Fibroblast of skin of scalp (primary cell): ENCODE measurements at regions not wholly inside any gene's neighbourhood (a gene's known extent, or its start where the extent isn't known, plus 50 kb on each side); places are given as distances from the start of the nearest gene placed in this dataset.
A peak's percentile ranks its signal among the peaks of the same experiment; 100 is the strongest.

Experiments
- DNase-seq: peaks from one replicate; pipeline ENCODE4 v3.0.0-alpha.2; 2013

DNA sequence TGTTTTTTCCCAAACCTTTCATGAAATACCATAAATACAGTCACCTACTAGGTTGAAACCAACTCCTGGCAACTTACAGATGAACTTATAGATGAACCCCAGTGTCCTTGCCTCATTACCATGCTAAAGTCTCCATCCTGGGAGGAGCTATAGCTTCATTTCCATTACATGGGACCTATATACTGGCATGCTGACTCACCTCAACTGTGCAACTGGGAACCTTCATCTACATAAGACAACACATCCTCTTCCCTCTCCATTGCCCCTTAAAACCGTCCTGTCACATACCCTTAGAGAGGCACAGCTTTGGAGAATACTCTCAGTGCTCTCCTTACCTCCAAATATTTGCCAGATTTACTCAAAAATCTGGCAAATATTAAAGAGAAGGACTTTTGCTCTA lies 638.3 kb downstream of the HTR1A start:
- no peak for DNase-seq

DNA sequence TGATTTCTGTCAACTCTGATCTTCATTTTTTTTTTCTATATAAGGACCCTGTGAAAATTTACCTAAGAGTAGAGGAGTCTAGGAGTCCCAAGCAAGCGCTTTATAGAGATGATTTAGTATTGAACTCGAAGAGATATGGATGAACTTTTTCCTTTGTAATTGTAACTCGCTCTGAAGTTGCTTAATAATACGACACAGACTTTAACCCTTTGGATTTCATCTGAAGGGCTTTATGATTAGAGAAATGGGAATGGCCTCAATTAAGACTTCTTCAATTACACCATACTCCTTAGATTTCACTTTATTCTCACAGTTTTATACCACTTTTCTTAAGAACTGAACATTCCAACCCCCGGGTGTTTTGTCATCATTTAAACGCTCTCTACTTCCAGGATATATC lies 647.7 kb downstream of the HTR1A start:
- no peak for DNase-seq

DNA sequence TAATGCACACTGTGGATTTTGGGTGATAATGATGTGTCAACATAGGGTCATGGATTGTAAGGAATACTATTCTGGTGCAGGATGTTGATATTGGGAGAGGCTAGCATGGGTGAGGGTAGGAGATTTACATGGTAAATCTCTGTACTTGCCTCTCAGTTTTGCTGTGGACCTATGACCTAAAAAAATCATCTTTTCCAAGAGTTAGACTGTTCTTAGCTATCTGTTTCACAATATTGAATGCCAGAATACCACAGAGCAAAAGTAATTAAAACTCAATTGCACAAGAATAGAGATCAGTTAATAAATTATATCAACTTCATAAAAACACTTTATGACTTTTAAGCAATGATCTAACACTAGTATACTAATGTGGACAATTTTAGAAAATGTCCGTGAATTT lies 651.6 kb downstream of the HTR1A start:
- no peak for DNase-seq

DNA sequence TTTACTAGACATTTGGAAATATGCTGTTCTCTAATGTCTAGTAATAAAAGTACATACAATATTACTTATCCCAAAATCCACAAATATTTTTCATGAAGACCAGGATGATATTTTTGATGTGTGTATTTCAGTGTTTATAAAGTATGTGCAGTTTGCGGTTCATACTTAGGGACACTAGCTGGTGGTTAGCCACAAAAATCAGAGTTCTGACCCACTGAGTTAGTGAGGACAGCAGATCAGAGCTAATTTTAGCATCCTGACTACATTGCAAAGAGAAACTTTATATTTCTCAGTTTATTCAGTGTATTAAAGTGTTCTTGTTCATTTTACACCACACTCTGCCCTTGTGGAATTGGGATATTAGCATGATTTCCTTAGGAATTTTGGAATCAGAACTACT lies 655.3 kb downstream of the HTR1A start:
- DNase-seq: no peak

GRCh38 chr5:63293317-63293716 lies 668.9 kb downstream of the HTR1A start:
- no peak for DNase-seq

- no peak for DNase-seq
These were observed 675.5 kb downstream of the HTR1A start for GRCh38 chr5:63286724-63287123.

DNA sequence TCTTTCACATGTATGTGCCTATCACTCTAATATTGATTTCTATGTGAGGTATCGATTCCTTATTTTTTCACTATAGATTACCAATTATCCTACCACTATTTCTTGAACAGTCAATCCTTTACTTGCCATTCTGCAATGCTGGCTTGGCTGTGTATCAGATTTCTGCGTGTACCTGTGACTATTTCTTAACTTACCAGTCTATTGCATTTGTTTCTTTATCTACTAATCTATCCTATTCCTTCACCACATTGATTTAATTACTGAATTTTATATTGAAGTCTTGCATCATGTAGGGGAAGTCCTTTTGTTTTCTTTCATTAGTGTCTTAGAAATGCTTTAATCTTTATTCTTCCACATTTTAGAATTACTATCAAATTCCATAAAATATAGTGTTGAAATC lies 684.8 kb downstream of the LRRC70 start:
- DNase-seq: peak; percentile 20

GRCh38 chr5:63262185-63262981 lies 683.8 kb downstream of the LRRC70 start:
- peak; percentile 78 for DNase-seq

DNA sequence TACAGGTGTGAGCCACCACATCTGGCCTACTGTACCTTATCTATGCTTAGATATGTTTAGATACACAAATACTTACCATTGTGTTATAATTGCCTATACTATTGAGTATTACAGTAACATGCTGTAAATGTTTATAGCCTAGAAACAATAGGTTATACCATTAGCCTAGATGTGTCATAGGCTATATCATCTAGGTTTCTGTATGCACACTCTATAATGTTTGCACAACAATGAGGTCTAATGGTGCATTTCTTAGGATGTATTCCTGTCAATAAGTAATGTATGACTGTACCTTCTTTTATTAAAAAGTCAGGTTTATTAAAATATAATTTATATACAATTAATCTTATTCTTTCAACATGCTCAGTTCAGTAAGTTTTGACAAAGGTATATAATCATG lies 683.1 kb downstream of the LRRC70 start:
- no peak for DNase-seq

DNA sequence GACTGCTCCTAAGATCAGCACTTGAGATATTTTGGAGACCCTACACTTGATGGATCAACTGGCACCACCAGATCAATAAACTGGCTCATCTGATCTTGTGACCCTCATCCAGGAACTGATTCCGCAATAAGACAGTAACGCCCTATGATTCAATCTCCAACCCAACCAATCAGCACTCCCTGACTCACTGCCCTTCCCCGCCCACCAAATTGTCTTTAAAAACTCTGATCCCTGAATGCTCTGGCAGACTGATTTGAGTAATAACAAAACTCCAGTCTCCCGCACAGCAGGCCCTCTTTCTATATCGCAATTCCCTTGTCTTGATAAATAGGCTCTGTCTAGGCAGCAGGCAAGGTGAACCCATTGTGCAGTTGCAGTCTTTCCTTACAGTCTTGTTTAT lies 677.0 kb downstream of the LRRC70 start:
- DNase-seq: no peak

DNA sequence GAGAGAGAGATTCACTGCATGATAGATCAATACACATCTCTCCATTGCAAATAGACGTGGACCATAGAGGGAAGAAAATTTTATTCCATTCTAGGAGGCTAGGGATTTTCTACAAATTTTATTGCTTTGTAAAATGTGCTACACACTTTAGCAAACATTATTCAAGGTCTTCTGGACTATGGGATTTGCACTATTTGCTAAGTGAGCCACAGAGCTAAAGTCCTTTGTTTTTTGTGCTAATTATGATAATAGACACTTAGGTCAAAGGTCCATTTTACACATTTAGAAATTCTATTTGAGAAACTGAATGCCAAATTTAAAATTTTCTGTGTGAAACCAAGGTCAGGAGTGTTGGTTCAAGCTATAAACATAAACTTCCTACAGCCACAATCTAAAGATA lies 672.3 kb downstream of the LRRC70 start:
- no peak for DNase-seq

DNA sequence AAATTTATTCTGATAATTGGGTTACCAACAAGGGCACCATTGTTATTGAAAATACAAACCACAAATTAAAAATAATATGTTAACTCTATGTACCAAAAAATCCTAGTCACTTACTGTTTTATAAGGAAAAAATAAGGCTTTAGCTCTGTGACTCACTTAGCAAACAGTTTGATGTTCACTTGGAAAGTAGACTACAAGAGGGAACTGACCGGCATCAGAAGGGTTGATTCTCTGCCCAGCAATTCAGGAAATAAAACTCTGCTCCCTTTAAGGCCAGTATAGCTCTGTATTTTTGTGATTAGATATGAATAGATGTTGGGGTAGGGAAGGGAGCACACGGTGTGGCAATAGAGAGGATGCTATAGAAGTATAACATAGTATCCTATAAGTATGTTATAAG lies 671.3 kb downstream of the LRRC70 start:
- DNase-seq: no peak

DNA sequence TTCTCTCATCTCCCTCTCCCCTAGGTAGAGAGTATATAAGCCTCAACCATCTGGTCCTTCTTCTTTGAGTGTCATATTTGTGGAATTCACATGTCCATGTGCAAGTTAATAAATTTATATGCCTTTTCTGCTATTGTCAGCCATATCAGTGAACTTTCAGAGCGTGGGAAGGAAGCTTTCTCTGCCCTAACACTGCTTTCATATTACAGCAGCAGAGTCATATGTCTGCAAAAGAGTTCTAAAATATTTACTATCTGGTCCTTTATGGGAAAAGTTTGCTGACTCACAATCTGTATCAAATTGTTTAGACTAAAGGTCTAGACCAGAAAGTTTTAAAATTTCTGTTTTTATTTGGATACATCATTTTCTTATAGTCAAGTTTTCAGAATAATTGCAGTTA lies 669.0 kb downstream of the LRRC70 start:
- peak; percentile 16 for DNase-seq

DNA sequence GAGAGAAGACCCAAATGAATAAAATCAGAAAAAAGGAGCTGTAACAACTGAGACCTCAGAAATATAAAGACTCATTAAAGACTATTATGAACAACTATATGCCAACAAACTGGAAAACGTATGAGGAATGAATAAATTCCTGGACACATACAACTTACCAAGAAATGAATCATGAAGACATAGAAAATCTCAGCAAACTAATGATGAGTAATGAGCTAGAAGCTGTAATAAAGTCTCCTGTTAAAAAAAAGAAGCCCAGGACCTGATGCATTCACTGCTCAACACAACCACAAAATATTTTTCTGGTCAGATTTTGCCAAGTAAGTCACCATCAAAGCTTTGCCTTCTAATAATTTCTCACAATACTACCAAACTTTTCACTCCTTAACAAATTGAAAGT lies 666.7 kb downstream of the LRRC70 start:
- DNase-seq: peak; percentile 51

DNA sequence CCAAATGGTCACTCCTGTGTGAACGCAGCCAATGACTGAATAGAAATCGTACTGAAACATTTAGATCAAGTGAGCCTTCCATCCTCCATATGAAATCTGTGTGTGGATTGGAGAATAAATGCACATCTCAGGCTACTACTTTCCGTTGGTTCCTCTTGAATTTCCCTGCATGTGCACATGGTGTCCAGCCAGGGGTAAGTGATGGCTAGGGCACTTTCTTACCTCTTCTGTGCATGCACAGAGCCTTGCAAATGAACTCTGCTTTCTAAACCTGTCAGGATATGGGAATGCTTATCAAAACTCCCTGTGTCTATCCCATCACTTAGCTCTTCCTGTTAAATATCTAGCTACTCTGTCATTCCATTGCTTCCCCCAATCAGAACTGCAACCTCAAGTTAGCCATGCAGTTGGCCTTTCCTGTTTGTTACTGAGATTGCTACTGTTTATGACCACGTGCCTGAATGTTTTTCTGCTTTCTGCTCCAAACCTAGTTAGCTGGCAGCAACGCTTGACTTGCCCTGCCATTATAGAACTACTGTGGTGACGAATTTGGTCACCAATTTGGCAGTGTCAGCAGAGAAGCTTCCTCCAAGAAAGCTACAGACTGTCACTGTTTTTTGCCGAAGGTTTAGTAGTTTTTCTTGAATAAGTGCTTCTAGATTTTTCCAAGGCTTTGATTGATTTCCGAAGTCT lies 661.6 kb downstream of the LRRC70 start:
- no peak for DNase-seq

GRCh38 chr5:63233911-63234310 lies 655.3 kb downstream of the LRRC70 start:
- peak; percentile 25 for DNase-seq

DNA sequence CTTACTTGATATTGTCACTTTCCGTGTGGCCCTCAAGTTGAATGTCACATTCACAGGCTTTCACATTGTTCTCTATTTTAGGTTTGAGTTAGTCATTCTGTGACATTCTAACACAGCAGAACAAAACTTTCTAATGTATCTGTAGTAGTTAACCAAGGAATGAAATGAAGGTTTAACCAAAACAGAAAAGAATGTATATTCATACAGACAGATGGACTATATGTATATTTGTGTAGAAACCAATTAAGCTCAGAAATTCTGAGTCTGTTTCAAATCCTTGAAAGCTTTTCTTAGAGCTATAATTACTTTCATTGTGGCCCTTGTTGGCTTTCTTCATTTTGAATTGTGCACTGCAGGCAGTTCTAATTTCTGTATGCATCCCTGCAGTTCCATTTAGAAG lies 654.7 kb downstream of the LRRC70 start:
- DNase-seq: no peak

- DNase-seq: no peak
These were observed 652.1 kb downstream of the LRRC70 start for GRCh38 chr5:63230754-63231153.

GRCh38 chr5:63228154-63228553 lies 649.5 kb downstream of the LRRC70 start:
- DNase-seq: no peak

DNA sequence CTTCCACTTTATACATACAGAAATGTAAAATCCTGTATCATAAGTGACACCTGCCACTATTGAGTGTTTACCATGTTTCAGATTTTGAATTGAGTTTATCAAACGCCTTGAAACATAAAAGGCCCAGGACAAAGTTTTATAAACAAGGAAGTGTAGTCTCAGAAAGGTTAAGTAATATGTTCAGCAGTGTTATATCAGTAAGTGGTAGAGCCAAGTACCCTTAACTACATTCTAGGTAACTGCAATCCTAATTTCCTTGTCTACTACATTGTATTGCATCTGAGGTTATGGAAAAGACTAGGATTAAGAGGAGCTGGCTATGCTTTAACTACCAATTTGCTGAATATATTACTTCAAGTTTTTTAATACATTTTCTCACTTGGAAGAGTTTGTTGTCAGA lies 641.6 kb downstream of the LRRC70 start:
- no peak for DNase-seq

GRCh38 chr5:63217422-63217821 lies 638.8 kb downstream of the LRRC70 start:
- no peak for DNase-seq

DNA sequence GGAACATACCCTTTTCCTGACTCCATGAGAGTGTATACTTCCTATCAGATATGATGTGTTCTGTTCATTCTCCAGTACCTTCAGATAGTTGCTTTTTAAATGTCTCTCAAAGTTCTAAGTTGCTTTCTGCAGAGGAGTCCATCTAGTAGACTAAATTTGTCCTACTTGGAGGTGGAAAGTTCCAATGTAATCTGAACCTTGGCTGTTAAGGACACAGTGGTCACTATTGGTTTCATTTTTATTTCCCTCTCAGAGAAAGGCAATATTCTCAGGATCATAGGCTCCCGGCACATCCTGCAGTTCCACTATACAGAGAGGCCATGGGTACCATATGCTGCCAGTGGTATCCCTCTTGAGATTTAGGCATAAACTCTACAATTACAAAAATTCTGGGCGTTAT lies 634.6 kb downstream of the LRRC70 start:
- no peak for DNase-seq

DNA sequence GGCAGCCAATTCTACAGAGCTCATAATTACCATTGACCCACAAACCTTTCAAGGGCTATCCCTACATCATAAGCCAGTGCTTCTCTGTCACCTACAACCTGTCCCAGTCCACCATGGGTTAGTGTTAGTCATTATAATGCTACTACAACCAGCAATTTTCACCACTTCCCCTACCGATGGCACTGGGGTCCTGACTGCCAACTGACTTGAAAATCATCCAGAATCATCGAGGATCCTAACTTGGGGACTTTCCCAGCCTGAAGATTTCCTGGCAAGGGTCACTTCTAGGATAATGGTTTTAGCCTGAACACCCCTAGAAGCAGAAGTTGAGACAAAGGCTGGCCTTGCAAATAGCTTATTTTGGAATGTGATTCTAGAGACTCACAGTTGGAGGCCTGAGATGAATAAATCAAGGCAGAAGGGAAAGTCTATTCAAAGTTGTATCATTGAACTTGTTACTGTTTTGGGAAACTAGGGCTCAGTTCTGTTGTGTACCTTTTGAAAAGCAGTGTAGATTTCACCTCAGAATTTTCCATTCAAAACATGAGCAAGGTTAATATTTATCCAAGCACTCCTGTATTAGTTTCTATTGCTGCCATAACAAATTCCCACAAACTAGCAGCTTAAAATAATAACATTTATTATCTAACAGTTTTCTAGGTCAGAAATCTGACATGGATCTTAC lies 633.0 kb downstream of the LRRC70 start:
- DNase-seq: no peak

- DNase-seq: no peak
These were observed 627.4 kb downstream of the LRRC70 start for GRCh38 chr5:63205976-63206375.
